Fibroblast of skin of right biceps (primary cell): ENCODE measurements at regions not wholly inside any gene's neighbourhood (a gene's known extent, or its start where the extent isn't known, plus 50 kb on each side); places are given as distances from the start of the nearest gene placed in this dataset.
A peak's percentile ranks its signal among the peaks of the same experiment; 100 is the strongest.

Source experiments
- DNase-seq: peaks from one replicate; pipeline ENCODE4 v3.0.0-alpha.2; 2013

GRCh38 chr10:3622845-3623621 lies 162.0 kb downstream of the KLF6 start:
- peak; percentile 34 for DNase-seq

GRCh38 chr10:3622427-3622826 lies 162.6 kb downstream of the KLF6 start:
- no peak for DNase-seq

GRCh38 chr10:3620818-3621217 lies 164.2 kb downstream of the KLF6 start:
- no peak for DNase-seq

GRCh38 chr10:3619241-3619640 lies 165.8 kb downstream of the KLF6 start:
- no peak for DNase-seq

- DNase-seq, result no peak
These were observed 168.1 kb downstream of the KLF6 start for GRCh38 chr10:3616880-3617279.

GRCh38 chr10:3613318-3613717 lies 171.7 kb downstream of the KLF6 start:
- no peak for DNase-seq

GRCh38 chr10:3612183-3613001 lies 172.6 kb downstream of the KLF6 start:
- DNase-seq, result no peak

GRCh38 chr10:3606309-3606708 lies 178.7 kb downstream of the KLF6 start:
- no peak for DNase-seq

GRCh38 chr10:3605882-3606281 lies 179.1 kb downstream of the KLF6 start:
- DNase-seq, result no peak

GRCh38 chr10:3595736-3596135 lies 189.3 kb downstream of the KLF6 start:
- no peak for DNase-seq

- DNase-seq, result no peak
These were observed 191.4 kb downstream of the KLF6 start for GRCh38 chr10:3593611-3594010.

GRCh38 chr10:3592424-3592823 lies 192.6 kb downstream of the KLF6 start:
- DNase-seq, result no peak

GRCh38 chr10:3588816-3589215 lies 196.2 kb downstream of the KLF6 start:
- no peak for DNase-seq

GRCh38 chr10:3588346-3588745 lies 196.7 kb downstream of the KLF6 start:
- DNase-seq, result no peak

- DNase-seq, result no peak
These were observed 199.9 kb downstream of the KLF6 start for GRCh38 chr10:3584926-3585784.

GRCh38 chr10:3580565-3580964 lies 204.4 kb downstream of the KLF6 start:
- DNase-seq, result no peak

- no peak for DNase-seq
These were observed 205.2 kb downstream of the KLF6 start for GRCh38 chr10:3579845-3580244.

GRCh38 chr10:3578682-3579081 lies 206.3 kb downstream of the KLF6 start:
- DNase-seq, result no peak

GRCh38 chr10:3578159-3578558 lies 206.8 kb downstream of the KLF6 start:
- DNase-seq, result no peak

- no peak for DNase-seq
These were observed 210.6 kb downstream of the KLF6 start for GRCh38 chr10:3574451-3574850.

- DNase-seq, result no peak
These were observed 211.5 kb downstream of the KLF6 start for GRCh38 chr10:3573498-3573897.

- DNase-seq, result no peak
These were observed 213.6 kb downstream of the KLF6 start for GRCh38 chr10:3571310-3571825.

GRCh38 chr10:3570855-3571266 lies 214.1 kb downstream of the KLF6 start:
- no peak for DNase-seq
